ENCODE measurements at regions not wholly inside any gene's neighbourhood (a gene's known extent, or its start where the extent isn't known, plus 50 kb on each side); places are given as distances from the start of the nearest gene placed in this dataset.
"Not testable (repeated sequence)": the region's sequence is repeated elsewhere in the genome, so short reads cannot be mapped to it uniquely, and the experiment has no call there.

DNA sequence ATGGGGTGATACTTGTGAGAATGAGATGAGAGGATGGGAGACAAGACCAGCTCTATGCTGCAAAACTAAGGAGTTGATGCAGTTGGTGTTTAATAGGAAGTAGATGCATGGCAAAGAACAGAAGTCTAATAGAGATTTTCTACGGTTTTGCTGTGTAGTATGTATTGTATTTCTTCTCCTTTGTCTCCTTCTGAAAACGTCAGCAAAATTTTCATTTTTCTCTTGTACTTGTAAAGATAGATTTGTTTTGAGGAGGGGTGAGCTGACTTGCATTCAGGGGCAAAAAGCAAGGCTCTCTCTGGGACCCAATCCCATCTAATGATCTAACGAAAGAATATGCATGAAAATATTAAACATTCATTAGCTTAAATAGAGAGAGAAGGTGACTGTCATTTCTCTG lies 94.6 kb upstream of the NANOGP8 start:
- Histone ChIP-seq H3K4me1 (ENCODE audit: control insufficient read depth, insufficient read depth, low read length) (no peaks in the 10 kb centered on the region), H3K9me3 (ENCODE audit: control insufficient read depth, insufficient read depth, low read length) (no peaks in the 10 kb centered on the region), H3K27ac (ENCODE audit: low read length) (no peak overlapping the region), H3K4me3 (ENCODE audit: low read length) (no peak overlapping the region), H3K27me3 (ENCODE audit: control insufficient read depth, insufficient read depth, low read length) (no peaks in the 10 kb centered on the region), H3K36me3 (ENCODE audit: control insufficient read depth, insufficient read depth, low read length) (no peaks in the 10 kb centered on the region)
- no peaks in the 10 kb centered on the region for H3K27me3 Mint-ChIP-seq (ENCODE audit: low read depth in 2 of 2)
- H3K36me3 Mint-ChIP-seq: no peaks in the 10 kb centered on the region
- DNase-seq (no peak), ATAC-seq (no peak)
- no peak overlapping the region for H3K27ac Mint-ChIP-seq
- intact Hi-C loops (cut with micrococcal nuclease): no loop called here
- peaks cover 0 to 2% of the 10 kb centered on the region in 2 donors for H3K9me3 Mint-ChIP-seq
- TF ChIP-seq CTCF (IDR thresholded peaks at IDR 0.05): no peak
- H3K4me1 Mint-ChIP-seq: no peaks in the 10 kb centered on the region
- no peak overlapping the region for H3K4me3 Mint-ChIP-seq
- WGBS (ENCODE audit: insufficient coverage): 100% methylated on average over 2 of the region's 3 CpGs

GRCh38 chr15:35178186-35178585 lies 93.1 kb upstream of the NANOGP8 start:
- DNase-seq; H3K36me3 Mint-ChIP-seq; H3K9me3 ChIP-seq (ENCODE audit: control insufficient read depth, insufficient read depth, low read length); H3K27ac ChIP-seq (ENCODE audit: low read length); H3K4me3 Mint-ChIP-seq; H3K4me3 ChIP-seq (ENCODE audit: low read length); H3K36me3 ChIP-seq (ENCODE audit: control insufficient read depth, insufficient read depth, low read length); H3K9me3 Mint-ChIP-seq; ATAC-seq; H3K27me3 ChIP-seq (ENCODE audit: control insufficient read depth, insufficient read depth, low read length); H3K4me1 ChIP-seq (ENCODE audit: control insufficient read depth, insufficient read depth, low read length); H3K27ac Mint-ChIP-seq; H3K27me3 Mint-ChIP-seq (ENCODE audit: low read depth in 2 of 2); intact Hi-C loops (cut with micrococcal nuclease); H3K4me1 Mint-ChIP-seq: not testable (repeated sequence)
- WGBS (ENCODE audit: insufficient coverage): no CpG with 5 or more reads among the region's 1 CpG

DNA sequence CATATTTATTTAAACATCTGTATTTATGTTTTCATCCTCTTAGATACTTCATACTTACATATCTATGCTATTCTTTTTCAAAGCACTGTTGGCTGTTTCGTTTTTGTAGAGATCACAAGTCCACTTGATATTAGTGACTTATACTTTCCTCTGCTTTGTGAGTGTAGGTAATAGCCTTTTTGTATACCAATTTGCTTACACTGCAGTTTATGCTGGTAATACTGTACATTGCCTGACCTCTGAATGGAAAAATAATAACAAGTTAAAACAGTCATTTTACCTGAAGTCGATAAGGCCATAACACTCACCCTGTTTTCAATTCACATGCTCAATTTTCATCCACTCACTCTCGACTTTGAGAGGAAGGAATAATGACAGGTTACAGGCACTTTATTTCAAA lies 89.9 kb upstream of the NANOGP8 start:
- intact Hi-C loops (cut with micrococcal nuclease): no loop called here

DNA sequence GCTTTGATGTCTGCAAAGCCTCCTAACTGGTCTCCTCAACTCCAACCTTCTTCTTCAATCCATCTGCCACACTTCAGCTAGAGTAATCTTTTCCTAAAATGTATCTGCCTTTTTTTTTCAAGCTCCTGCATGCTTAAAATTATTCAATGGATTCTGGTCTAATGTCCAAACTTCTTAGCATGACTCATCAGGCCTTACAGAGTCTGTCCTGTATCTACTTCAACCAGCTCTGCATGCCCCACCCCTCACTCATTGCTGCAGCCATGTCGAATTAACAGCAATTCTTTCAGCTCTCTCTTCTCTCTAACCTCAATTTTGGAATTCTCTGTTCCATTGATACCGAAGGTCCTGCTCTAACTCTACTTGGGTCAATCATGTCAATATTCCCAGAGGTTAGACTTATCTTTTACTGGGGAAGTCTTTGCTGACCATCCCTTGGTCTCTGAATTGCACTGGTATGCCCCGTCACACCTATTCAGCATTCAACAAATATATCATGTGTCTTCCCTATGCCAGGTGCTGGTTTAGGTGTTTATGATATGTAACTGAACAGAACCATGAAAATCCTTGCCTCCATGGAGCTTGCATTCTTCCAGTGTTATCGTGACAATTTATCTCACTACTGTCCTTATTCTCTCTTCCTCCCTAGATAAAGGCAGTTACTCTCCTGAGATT lies 88.5 kb upstream of the NANOGP8 start:
- H3K4me1 Mint-ChIP-seq: no peaks in the 10 kb centered on the region
- H3K27ac ChIP-seq (ENCODE audit: low read length): no peak overlapping the region
- H3K4me3 Mint-ChIP-seq: no peak overlapping the region
- no peak for ATAC-seq
- no peaks in the 10 kb centered on the region for H3K27me3 ChIP-seq (ENCODE audit: control insufficient read depth, insufficient read depth, low read length)
- H3K27me3 Mint-ChIP-seq (ENCODE audit: low read depth in 2 of 2): no peaks in the 10 kb centered on the region
- no peaks in the 10 kb centered on the region for H3K9me3 Mint-ChIP-seq
- H3K36me3 ChIP-seq (ENCODE audit: control insufficient read depth, insufficient read depth, low read length): no peaks in the 10 kb centered on the region
- H3K27ac Mint-ChIP-seq: no peak overlapping the region
- no peaks in the 10 kb centered on the region for H3K36me3 Mint-ChIP-seq
- intact Hi-C loops (cut with micrococcal nuclease): no loop called here
- no peak for DNase-seq
- 61% methylated on average over 3 of the region's 4 CpGs for WGBS (ENCODE audit: insufficient coverage)
- no peaks in the 10 kb centered on the region for H3K4me1 ChIP-seq (ENCODE audit: control insufficient read depth, insufficient read depth, low read length)
- H3K9me3 ChIP-seq (ENCODE audit: control insufficient read depth, insufficient read depth, low read length): no peaks in the 10 kb centered on the region
- H3K4me3 ChIP-seq (ENCODE audit: low read length): no peak overlapping the region
- TF ChIP-seq CTCF (IDR thresholded peaks at IDR 0.05): no peak

More for the DNA sequence above, 89.9 kb upstream of the NANOGP8 start:
- Mint-ChIP-seq H3K4me1 (no peaks in the 10 kb centered on the region), H3K36me3 (no peaks in the 10 kb centered on the region), H3K9me3 (no peaks in the 10 kb centered on the region), H3K27ac (no peak overlapping the region), H3K4me3 (no peak overlapping the region), H3K27me3 (ENCODE audit: low read depth in 2 of 2) (no peaks in the 10 kb centered on the region)
- Histone ChIP-seq H3K27me3 (ENCODE audit: control insufficient read depth, insufficient read depth, low read length) (no peaks in the 10 kb centered on the region), H3K4me1 (ENCODE audit: control insufficient read depth, insufficient read depth, low read length) (no peaks in the 10 kb centered on the region), H3K27ac (ENCODE audit: low read length) (no peak overlapping the region), H3K9me3 (ENCODE audit: control insufficient read depth, insufficient read depth, low read length) (no peaks in the 10 kb centered on the region), H3K4me3 (ENCODE audit: low read length) (no peak overlapping the region), H3K36me3 (ENCODE audit: control insufficient read depth, insufficient read depth, low read length) (no peaks in the 10 kb centered on the region)
- DNase-seq: no peak
- ATAC-seq: no peak
- no peak for TF ChIP-seq CTCF (IDR thresholded peaks at IDR 0.05)
- WGBS (ENCODE audit: insufficient coverage): 84% methylated on average over 2 of the region's 3 CpGs
